SJCRH30 (cell line): ENCODE measurements at regions not wholly inside any gene's neighbourhood (a gene's known extent, or its start where the extent isn't known, plus 50 kb on each side); places are given as distances from the start of the nearest gene placed in this dataset.
"Not testable (repeated sequence)": the region's sequence is repeated elsewhere in the genome, so short reads cannot be mapped to it uniquely, and the experiment has no call there.

Source experiments
- DNase-seq, 2 experiments: peaks; one replicate each; pipeline ENCODE4 v3.0.0-alpha.2; 2015 to 2020
- H3K27ac ChIP-seq: fragments of 250-450 bp; sonication (Bioruptor Pico); 2 replicates; pipeline ENCODE4 v1.5.1; 2020; ENCODE audit warnings: mild to moderate bottlenecking, moderate library complexity
- H3K27me3 ChIP-seq: fragments of 250-450 bp; sonication (Bioruptor Pico); 2 replicates; pipeline ENCODE4 v1.5.1; 2020; ENCODE audit warnings: mild to moderate bottlenecking, moderate library complexity
- H3K36me3 ChIP-seq: fragments of 250-450 bp; sonication (Bioruptor Pico); 2 replicates; pipeline ENCODE4 v1.5.1; 2020; ENCODE audit warnings: mild to moderate bottlenecking, moderate library complexity
- H3K4me1 ChIP-seq: fragments of 250-450 bp; sonication (Bioruptor Pico); 2 replicates; pipeline ENCODE4 v1.5.1; 2020; ENCODE audit warnings: mild to moderate bottlenecking, moderate library complexity
- H3K4me3 ChIP-seq: fragments of 250-450 bp; sonication (Bioruptor Pico); 2 replicates; pipeline ENCODE4 v1.5.1; 2020; ENCODE audit warnings: mild to moderate bottlenecking, moderate library complexity
- H3K9me3 ChIP-seq: fragments of 250-450 bp; sonication (Bioruptor Pico); replicated peaks from 2 replicates; pipeline ENCODE4 v1.5.1; 2020; ENCODE audit warnings: mild to moderate bottlenecking, moderate library complexity

DNA sequence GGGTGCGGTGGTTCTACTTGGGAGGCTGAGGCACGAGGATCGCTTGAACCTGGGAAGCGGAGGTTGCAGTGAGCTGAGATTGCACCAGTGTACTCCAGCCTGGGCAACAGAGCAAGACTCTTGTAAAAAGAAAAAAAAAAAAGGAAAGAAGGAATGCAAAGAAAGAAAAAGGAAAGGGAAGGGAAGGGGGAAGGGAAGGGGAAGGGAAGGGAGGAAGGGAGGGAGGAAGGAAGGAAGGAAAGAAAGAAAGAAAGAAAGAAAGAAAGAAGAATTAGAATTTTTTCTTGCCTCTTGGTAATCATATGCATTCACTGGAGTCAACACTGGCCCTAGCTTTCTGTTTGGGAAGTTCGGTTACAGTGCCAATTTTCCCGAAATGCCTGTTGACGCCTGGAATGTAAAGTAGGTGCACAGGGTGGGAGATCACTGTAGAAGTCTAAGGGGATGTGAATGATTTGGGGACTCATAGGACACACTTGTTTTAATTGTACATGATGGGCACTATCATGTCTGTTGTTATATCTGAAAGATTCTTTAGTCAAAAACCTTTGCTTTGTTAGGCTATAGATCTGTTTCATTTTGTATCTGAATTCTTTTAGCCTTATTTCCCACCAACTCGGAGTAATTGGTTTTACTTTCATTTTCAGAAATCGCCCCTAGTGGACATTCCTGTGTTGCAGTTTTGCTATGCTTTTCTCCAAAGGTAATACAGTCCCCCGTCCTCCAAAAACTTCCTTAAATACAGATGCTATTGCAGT is 59.8 kb upstream of the MORC3 start:
- peak overlapping the region; percentile 43 for H3K27ac ChIP-seq
- DNase-seq, result peak; percentile 37 to 73
- H3K4me3 ChIP-seq, result peak overlapping the region; percentile 55
- no peaks in the 10 kb centered on the region for H3K9me3 ChIP-seq
- peaks cover 29% of the 10 kb centered on the region for H3K4me1 ChIP-seq
- H3K27me3 ChIP-seq, result no peaks in the 10 kb centered on the region
- 0 out of 2 replicates have a peak, but pooled peaks cover 3% of the 10 kb centered on the region for H3K36me3 ChIP-seq

DNA sequence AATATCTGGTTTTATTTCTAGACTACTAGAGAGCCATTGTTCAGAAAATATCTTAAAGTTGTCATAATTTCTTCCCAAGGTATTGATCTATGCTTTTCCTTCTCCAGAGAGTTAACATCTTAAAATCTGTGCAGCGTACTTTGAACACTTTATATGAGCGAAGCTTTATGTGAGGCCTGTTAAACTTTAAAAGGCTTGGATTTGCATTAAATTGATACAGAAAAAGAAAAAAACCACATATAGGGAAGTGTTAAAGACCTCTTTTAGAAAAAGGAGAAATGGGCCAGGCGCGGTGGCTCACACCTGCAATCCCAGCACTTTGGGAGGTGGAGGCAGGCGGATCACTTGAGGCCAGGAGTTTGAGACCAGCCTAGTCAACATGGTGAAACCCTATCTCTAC is 59.2 kb upstream of the MORC3 start:
- Histone ChIP-seq H3K27me3 (no peaks in the 10 kb centered on the region), H3K4me3 (peak overlapping the region; percentile 55), H3K36me3 (0 out of 2 replicates have a peak, but pooled peaks cover 3% of the 10 kb centered on the region), H3K27ac (peak overlapping the region; percentile 43; the same call in 1 of the 2 replicates), H3K9me3 (no peaks in the 10 kb centered on the region), H3K4me1 (peaks cover 29% of the 10 kb centered on the region)
- DNase-seq, result no peak

DNA sequence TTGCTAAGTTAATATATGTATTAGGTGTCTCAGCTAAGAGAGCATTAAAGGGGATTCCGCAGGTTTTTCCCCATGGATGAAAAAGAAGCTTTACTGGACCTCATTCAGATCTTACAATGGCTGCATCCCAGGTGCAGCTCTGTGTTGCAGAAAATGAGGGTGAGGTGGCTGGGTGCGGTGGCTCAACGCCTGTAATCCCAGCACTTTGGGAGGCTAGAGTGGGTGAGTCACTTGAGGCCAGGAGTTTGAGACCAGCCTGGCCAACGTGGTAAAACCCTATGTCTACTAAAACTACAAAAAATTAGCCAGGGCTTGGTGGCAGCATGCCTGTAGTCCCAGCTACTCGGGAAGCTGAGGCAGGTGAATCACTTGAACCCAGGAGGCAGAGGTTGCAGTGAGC is 58.5 kb upstream of the MORC3 start:
- H3K27ac ChIP-seq, result no peak overlapping the region
- no peak overlapping the region for H3K4me3 ChIP-seq
- H3K9me3 ChIP-seq, result no peaks in the 10 kb centered on the region
- H3K36me3 ChIP-seq, result 0 out of 2 replicates have a peak, but pooled peaks cover 3% of the 10 kb centered on the region
- H3K4me1 ChIP-seq, result peaks cover 25% of the 10 kb centered on the region
- H3K27me3 ChIP-seq, result no peaks in the 10 kb centered on the region
- DNase-seq, result no peak

DNA sequence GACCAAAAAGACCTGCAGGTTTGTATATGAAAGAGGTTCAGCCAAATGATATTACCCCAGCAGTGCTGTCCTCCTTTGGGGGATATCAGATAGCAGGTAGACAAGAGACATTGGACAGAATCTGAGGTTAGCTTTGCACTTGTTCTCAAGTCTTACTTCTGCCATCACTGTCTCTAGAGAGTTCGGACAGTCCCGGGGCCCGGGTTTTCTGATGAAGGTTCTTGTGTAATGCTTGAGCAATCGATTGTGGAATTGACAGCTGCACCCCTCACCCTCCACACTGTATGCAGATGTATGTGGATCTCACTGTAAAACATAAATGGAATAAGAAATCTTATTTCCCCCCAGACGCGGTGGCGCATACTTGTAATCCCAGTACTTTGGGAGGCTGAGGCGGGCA is 56.2 kb upstream of the MORC3 start:
- Histone ChIP-seq H3K4me1 (peaks cover 15% of the 10 kb centered on the region), H3K9me3 (no peaks in the 10 kb centered on the region; the same call in 1 of the 2 replicates), H3K27me3 (no peaks in the 10 kb centered on the region), H3K4me3 (no peak overlapping the region), H3K27ac (no peak overlapping the region), H3K36me3 (0 out of 2 replicates have a peak, but pooled peaks cover 3% of the 10 kb centered on the region)
- DNase-seq, result no peak

DNA sequence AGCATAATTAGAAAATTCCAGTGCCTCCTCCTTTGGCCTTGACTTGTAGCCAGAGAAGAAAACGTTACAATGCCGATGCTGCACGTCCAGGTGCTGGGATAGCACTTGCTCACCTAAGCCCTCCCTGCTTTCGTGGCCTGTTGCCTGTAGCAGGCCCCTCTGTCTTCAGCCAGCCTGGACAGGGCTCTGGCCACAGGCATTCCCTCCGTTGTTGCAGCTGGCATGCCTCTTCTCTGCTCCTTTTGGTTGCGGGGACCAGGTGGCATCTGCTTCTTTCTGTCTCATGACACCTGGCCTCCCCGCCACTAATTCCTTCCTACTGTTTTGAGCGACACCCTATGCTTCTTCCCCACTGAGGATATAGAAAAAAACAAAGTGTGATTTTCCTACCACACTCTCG is 54.6 kb upstream of the MORC3 start:
- Histone ChIP-seq H3K27me3 (no peaks in the 10 kb centered on the region), H3K36me3 (0 out of 2 replicates have a peak, but pooled peaks cover 3% of the 10 kb centered on the region), H3K4me1 (peaks cover 19% of the 10 kb centered on the region), H3K4me3 (no peak overlapping the region), H3K9me3 (no peaks in the 10 kb centered on the region; the same call in 1 of the 2 replicates), H3K27ac (no peak overlapping the region)
- DNase-seq, result peak; percentile 73 to 76

DNA sequence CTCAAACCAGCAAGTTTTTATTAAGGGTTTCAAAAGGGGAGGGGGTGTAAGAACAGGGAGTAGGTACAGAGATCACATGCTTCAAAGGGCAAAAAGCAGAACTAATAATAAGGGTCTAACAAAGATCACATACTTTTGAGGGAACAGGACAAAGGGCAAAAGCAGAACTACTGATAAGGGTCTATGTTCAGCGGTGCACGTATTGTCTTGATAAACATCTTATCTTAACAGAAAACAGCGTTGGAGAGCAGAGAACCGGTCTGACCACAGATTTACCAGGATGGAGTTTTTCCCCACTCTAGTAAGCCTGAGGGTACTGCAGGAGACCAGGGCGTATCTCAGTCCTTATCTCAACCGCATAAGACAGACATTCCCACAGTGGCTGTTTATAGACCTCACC is 52.2 kb upstream of the MORC3 start:
- not testable (repeated sequence) for H3K27me3 ChIP-seq, H3K9me3 ChIP-seq, H3K36me3 ChIP-seq, H3K27ac ChIP-seq, H3K4me3 ChIP-seq, DNase-seq
- H3K4me1 ChIP-seq, result peaks cover 16% of the 10 kb centered on the region

DNA sequence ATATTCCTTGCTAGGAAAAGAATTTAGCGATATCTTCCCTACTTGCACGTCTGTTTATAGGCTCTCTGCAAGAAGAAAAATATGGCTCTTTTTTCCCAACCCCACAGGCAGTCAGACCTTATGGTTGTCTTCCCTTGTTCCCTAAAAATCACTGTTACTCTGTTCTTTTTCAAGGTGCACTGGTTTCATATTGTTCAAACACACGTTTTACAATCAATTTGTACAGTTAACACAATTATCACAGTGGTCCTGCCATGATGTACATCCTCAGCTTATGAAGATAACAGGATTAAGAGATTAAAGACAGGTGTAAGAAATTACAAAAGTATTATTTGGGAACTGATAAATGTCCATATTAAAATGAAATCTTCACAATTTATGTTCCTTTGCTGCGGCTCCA is 51.7 kb upstream of the MORC3 start:
- H3K27ac ChIP-seq, H3K36me3 ChIP-seq, H3K27me3 ChIP-seq, DNase-seq, H3K9me3 ChIP-seq, H3K4me3 ChIP-seq: not testable (repeated sequence)
- peaks cover 16% of the 10 kb centered on the region for H3K4me1 ChIP-seq
